GM23248 (cell line): ENCODE measurements at regions not wholly inside any gene's neighbourhood (a gene's known extent, or its start where the extent isn't known, plus 50 kb on each side); places are given as distances from the start of the nearest gene placed in this dataset.
A peak's percentile ranks its signal among the peaks of the same experiment; 100 is the strongest.

Experiments
- DNase-seq: peaks from one replicate; pipeline ENCODE4 v3.0.0-alpha.2; 2015
- H2AFZ ChIP-seq: fragments of 200-600 bp; sonication (generic); 2 replicates; pipeline ENCODE4 v1.6.1; 2016; ENCODE audit warnings: antibody characterized with exemption
- H3F3A ChIP-seq: fragments of 200-600 bp; sonication (generic); 2 replicates; pipeline ENCODE4 v1.6.1; 2016; ENCODE audit warnings: mild to moderate bottlenecking, antibody characterized with exemption, mixed run types; ENCODE audit not compliant: insufficient read depth
- H3K27ac ChIP-seq: fragments of 200-600 bp; sonication (generic); 2 replicates; pipeline ENCODE4 v1.5.1; 2016; ENCODE audit warnings: mild to moderate bottlenecking
- H3K27me3 ChIP-seq: fragments of 200-600 bp; sonication (generic); replicated peaks from 2 replicates; pipeline ENCODE4 v1.6.1; 2016; ENCODE audit warnings: mild to moderate bottlenecking; ENCODE audit not compliant: insufficient read depth
- H3K36me3 ChIP-seq: fragments of 200-600 bp; sonication (generic); 2 replicates; pipeline ENCODE4 v1.6.1; 2016; ENCODE audit warnings: low read depth, mild to moderate bottlenecking
- H3K4me1 ChIP-seq: fragments of 200-600 bp; sonication (generic); 2 replicates; pipeline ENCODE4 v1.6.1; 2016; ENCODE audit warnings: mild to moderate bottlenecking; ENCODE audit not compliant: insufficient read depth
- H3K4me2 ChIP-seq: fragments of 200-600 bp; sonication (generic); one replicate; pipeline ENCODE4 v1.6.1; 2016; ENCODE audit warnings: mild to moderate bottlenecking; ENCODE audit not compliant: unreplicated experiment
- H3K4me3 ChIP-seq: fragments of 200-600 bp; sonication (generic); 2 replicates; pipeline ENCODE4 v1.5.1; 2016; ENCODE audit warnings: mild to moderate bottlenecking
- H3K79me2 ChIP-seq: fragments of 200-600 bp; sonication (generic); 2 replicates; pipeline ENCODE4 v1.6.1; 2016; ENCODE audit warnings: mild to moderate bottlenecking; ENCODE audit not compliant: insufficient read depth
- H3K9ac ChIP-seq: fragments of 200-600 bp; sonication (generic); 2 replicates; pipeline ENCODE4 v1.6.1; 2016; ENCODE audit warnings: mild to moderate bottlenecking
- H3K9me2 ChIP-seq: fragments of 200-600 bp; sonication (generic); 2 replicates; pipeline ENCODE4 v1.6.1; 2016; ENCODE audit warnings: mixed run types, mild to moderate bottlenecking, moderate library complexity; ENCODE audit not compliant: insufficient read depth
- H3K9me3 ChIP-seq: fragments of 200-600 bp; sonication (generic); one replicate; pipeline ENCODE4 v1.6.1; 2017; ENCODE audit warnings: low read depth
- H4K20me1 ChIP-seq: fragments of 200-600 bp; sonication (generic); 2 replicates; pipeline ENCODE4 v1.6.0; 2016; ENCODE audit not compliant: insufficient read depth
- EZH2 ChIP-seq: fragments of 200-600 bp; sonication (generic); IDR thresholded peaks from 2 replicates; pipeline ENCODE4 v1.6.1; 2018; ENCODE audit warnings: antibody characterized with exemption, mild to moderate bottlenecking; ENCODE audit not compliant: insufficient read depth, poor library complexity, severe bottlenecking
- EZH2phosphoT487 ChIP-seq: fragments of 200-600 bp; sonication (generic); IDR thresholded peaks from 2 replicates; pipeline ENCODE4 v1.6.1; 2018; ENCODE audit warnings: antibody characterized with exemption, moderate library complexity, mild to moderate bottlenecking, low read depth; ENCODE audit not compliant: insufficient read depth
- WGBS, 2 experiments: methylation state at CpG; one replicate each; pipeline ENCODE4 v1.1.6; 2015 to 2017; ENCODE audit warnings: low lambda C conversion rate in 2 of 2, low coverage in 1 of 2; ENCODE audit errors: missing lambda C conversion rate in 2 of 2; 5-methylcytosine and 5-hydroxymethylcytosine counted together
- in situ Hi-C: fragments of 300-500 bp; cut with MboI; formaldehyde crosslinking; loops from 2 replicates; pipeline ENCODE4 v1.15.0; 2020

GRCh38 chr12:113546916-113547863 is 75.5 kb upstream of the LHX5 start:
- H3K4me3 ChIP-seq, result no peak overlapping the region
- H3K9me3 ChIP-seq, result no peaks in the 10 kb centered on the region
- no peaks in the 10 kb centered on the region for H3K36me3 ChIP-seq
- H2AFZ ChIP-seq, result no peak overlapping the region
- no peak for DNase-seq
- no peaks in the 10 kb centered on the region for H3F3A ChIP-seq
- WGBS, 2 experiments, result 6 to 10% methylated on average over 15 to 18 of the region's 18 CpGs
- no peak overlapping the region for H3K27ac ChIP-seq
- H3K9me2 ChIP-seq, result no peaks in the 10 kb centered on the region
- TF ChIP-seq EZH2 (no peak), EZH2phosphoT487 (no peak)
- H3K79me2 ChIP-seq, result no peaks in the 10 kb centered on the region
- H3K4me2 ChIP-seq, result no peak overlapping the region
- H3K4me1 ChIP-seq, result no peaks in the 10 kb centered on the region
- no peaks in the 10 kb centered on the region for H4K20me1 ChIP-seq
- H3K9ac ChIP-seq, result no peak overlapping the region
- in situ Hi-C loops, result no loop called here
- no peaks in the 10 kb centered on the region for H3K27me3 ChIP-seq

DNA sequence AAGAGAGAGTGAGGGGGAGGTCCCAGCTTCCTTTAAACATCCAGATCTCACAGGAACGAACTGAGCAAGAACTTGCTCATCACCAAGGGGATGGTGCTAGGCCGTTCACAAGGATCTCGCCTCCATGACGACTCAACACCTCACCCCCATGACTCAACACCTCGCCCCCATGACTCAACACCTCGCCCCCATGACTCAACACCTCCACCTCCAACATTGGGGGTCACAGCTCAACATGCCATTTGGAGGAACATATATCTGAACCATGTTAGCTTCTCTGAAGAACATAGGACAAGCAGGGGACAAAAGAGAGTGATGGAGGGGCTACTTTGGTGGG is 66.0 kb upstream of the LHX5 start:
- no peak overlapping the region for H3K9ac ChIP-seq
- H3K9me3 ChIP-seq, result no peaks in the 10 kb centered on the region
- no peaks in the 10 kb centered on the region for H3K9me2 ChIP-seq
- DNase-seq, result peak; percentile 35
- no peaks in the 10 kb centered on the region for H4K20me1 ChIP-seq
- H3K4me2 ChIP-seq, result no peak overlapping the region
- H2AFZ ChIP-seq, result no peak overlapping the region
- H3K79me2 ChIP-seq, result no peaks in the 10 kb centered on the region
- in situ Hi-C loops, result no loop called here
- H3K27me3 ChIP-seq, result no peaks in the 10 kb centered on the region; the same call in 1 of the 2 replicates
- no peaks in the 10 kb centered on the region for H3F3A ChIP-seq
- no peak overlapping the region for H3K27ac ChIP-seq
- no peaks in the 10 kb centered on the region for H3K4me1 ChIP-seq
- 1 to 5% methylated on average over 6 of the region's 6 CpGs for WGBS, 2 experiments
- TF ChIP-seq EZH2 (no peak), EZH2phosphoT487 (no peak)
- H3K4me3 ChIP-seq, result no peak overlapping the region
- H3K36me3 ChIP-seq, result no peaks in the 10 kb centered on the region

- H3K27me3 ChIP-seq, result no peaks in the 10 kb centered on the region; the same call in 1 of the 2 replicates
- no peaks in the 10 kb centered on the region for H4K20me1 ChIP-seq
- H3K9ac ChIP-seq, result no peak overlapping the region
- no peak for TF ChIP-seq EZH2
- no peak for TF ChIP-seq EZH2phosphoT487
- no peaks in the 10 kb centered on the region for H3K4me1 ChIP-seq
- H3K9me2 ChIP-seq, result no peaks in the 10 kb centered on the region
- H3K4me3 ChIP-seq, result no peak overlapping the region
- no peaks in the 10 kb centered on the region for H3K9me3 ChIP-seq
- DNase-seq, result no peak
- no peak overlapping the region for H3K27ac ChIP-seq
- no peaks in the 10 kb centered on the region for H3F3A ChIP-seq
- 22 to 29% methylated on average over 11 of the region's 11 CpGs for WGBS, 2 experiments
- no peak overlapping the region for H3K4me2 ChIP-seq
- no peak overlapping the region for H2AFZ ChIP-seq
- in situ Hi-C loops, result no loop called here
- H3K36me3 ChIP-seq, result no peaks in the 10 kb centered on the region
- no peaks in the 10 kb centered on the region for H3K79me2 ChIP-seq
These were observed 65.5 kb upstream of the LHX5 start for GRCh38 chr12:113537046-113537750.

- no peaks in the 10 kb centered on the region; the same call in 1 of the 2 replicates for H3K27me3 ChIP-seq
- no peak overlapping the region for H3K9ac ChIP-seq
- in situ Hi-C loops, result no loop called here
- no peaks in the 10 kb centered on the region for H3F3A ChIP-seq
- H3K36me3 ChIP-seq, result no peaks in the 10 kb centered on the region
- no peak overlapping the region for H3K4me3 ChIP-seq
- no peaks in the 10 kb centered on the region for H3K9me3 ChIP-seq
- H3K4me1 ChIP-seq, result no peaks in the 10 kb centered on the region
- 50 to 62% methylated on average over 5 of the region's 5 CpGs for WGBS, 2 experiments
- no peaks in the 10 kb centered on the region for H3K79me2 ChIP-seq
- no peak for DNase-seq
- no peaks in the 10 kb centered on the region for H3K9me2 ChIP-seq
- H4K20me1 ChIP-seq, result no peaks in the 10 kb centered on the region
- no peak overlapping the region for H3K4me2 ChIP-seq
- no peak overlapping the region for H2AFZ ChIP-seq
- no peak for TF ChIP-seq EZH2phosphoT487
- no peak for TF ChIP-seq EZH2
- no peak overlapping the region for H3K27ac ChIP-seq
These were observed 63.4 kb upstream of the LHX5 start for GRCh38 chr12:113535100-113535499.
